SU-DHL-6 (cell line): ENCODE measurements at regions not wholly inside any gene's neighbourhood (a gene's known extent, or its start where the extent isn't known, plus 50 kb on each side); places are given as distances from the start of the nearest gene placed in this dataset.
"Not testable (repeated sequence)": the region's sequence is repeated elsewhere in the genome, so short reads cannot be mapped to it uniquely, and the experiment has no call there.

Source experiments
- EZH2phosphoT487 ChIP-seq: fragments of 200-600 bp; sonication (generic), shearing (Covaris generic); conservative IDR thresholded peaks from 2 replicates; pipeline ENCODE4 v1.6.1; 2018; ENCODE audit warnings: mild to moderate bottlenecking, antibody characterized with exemption, low read length, moderate library complexity, mixed read lengths
- TF ChIP-seq, protein P1 (sequence below): fragments of 200-600 bp; sonication (generic); IDR thresholded peaks from one replicate; pipeline ENCODE4 v1.5.1; 2017; ENCODE audit warnings: antibody characterized with exemption, mild to moderate bottlenecking, low read length, moderate library complexity; ENCODE audit not compliant: insufficient read depth, poor library complexity, severe bottlenecking

DNA sequence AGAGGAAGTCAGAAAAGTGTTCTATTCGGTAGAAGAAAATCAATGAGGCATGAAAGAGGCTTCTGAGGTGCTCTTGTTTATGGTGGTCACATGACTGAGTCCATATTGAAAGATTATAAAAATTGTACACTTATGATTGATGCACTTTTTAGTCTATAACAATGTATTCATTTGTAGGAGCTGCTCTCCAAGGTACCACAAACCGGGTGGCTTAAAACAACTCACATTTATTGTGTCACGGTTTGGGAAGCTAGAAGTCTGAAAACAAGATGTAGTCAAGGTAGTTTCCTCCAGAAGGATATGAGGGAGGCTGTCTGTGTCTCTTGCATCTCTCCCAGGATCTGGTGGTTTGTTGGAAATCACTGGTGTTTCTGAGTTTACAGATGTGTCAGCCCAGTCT is 86.6 kb upstream of the NIPA1 start:
- TF ChIP-seq, protein P1, sequence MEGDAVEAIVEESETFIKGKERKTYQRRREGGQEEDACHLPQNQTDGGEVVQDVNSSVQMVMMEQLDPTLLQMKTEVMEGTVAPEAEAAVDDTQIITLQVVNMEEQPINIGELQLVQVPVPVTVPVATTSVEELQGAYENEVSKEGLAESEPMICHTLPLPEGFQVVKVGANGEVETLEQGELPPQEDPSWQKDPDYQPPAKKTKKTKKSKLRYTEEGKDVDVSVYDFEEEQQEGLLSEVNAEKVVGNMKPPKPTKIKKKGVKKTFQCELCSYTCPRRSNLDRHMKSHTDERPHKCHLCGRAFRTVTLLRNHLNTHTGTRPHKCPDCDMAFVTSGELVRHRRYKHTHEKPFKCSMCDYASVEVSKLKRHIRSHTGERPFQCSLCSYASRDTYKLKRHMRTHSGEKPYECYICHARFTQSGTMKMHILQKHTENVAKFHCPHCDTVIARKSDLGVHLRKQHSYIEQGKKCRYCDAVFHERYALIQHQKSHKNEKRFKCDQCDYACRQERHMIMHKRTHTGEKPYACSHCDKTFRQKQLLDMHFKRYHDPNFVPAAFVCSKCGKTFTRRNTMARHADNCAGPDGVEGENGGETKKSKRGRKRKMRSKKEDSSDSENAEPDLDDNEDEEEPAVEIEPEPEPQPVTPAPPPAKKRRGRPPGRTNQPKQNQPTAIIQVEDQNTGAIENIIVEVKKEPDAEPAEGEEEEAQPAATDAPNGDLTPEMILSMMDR: not testable (repeated sequence)
- not testable (repeated sequence) for TF ChIP-seq EZH2phosphoT487
